ENCODE measurements at regions not wholly inside any gene's neighbourhood (a gene's known extent, or its start where the extent isn't known, plus 50 kb on each side); places are given as distances from the start of the nearest gene placed in this dataset.

DNA sequence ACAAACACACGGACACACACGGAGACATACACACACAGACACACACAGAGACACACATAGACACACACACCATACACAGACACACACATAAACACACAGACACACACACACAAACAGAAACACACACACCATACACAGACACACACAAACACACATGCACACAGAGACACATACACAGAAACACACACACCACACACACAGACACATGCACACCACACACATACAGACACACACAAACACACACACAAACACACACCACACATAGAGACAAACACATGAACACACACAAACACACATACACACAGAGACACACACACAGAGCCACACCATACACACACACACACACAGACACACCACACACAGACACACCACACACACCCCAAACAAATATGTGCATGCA is 152.7 kb upstream of the FOXD4L5 start:
- TF ChIP-seq ZBTB1 (CRISPR knock-in tag; IDR thresholded peaks at IDR 0.05; ENCODE audit: borderline replicate concordance) (no peak), HCFC1 (IDR thresholded peaks at IDR 0.05; ENCODE audit: low read depth, low read length) (no peak), REXO4 (CRISPR knock-in tag; IDR thresholded peaks at IDR 0.05; ENCODE audit: borderline replicate concordance) (no peak)

Data from HepG2 (cell line).